PC-9 (cell line): ENCODE measurements at regions not wholly inside any gene's neighbourhood (a gene's known extent, or its start where the extent isn't known, plus 50 kb on each side); places are given as distances from the start of the nearest gene placed in this dataset.

Experiments
- BruUV-seq: library from RNA; stranded (reverse); fragments of 400-500 nt; replicated peaks from 2 replicates; lab custom pipeline; 2021; lab: Mats Ljungman, UMichigan
- CTCF ChIA-PET: fragments of 300-600 bp; sonication (Branson Sonifier 250); formaldehyde crosslinking; loops from one replicate; lab custom pipeline; 2022; ENCODE audit warnings: antibody characterized with exemption; lab: Charles Lee
- POLR2A ChIA-PET: fragments of 300-600 bp; sonication (Branson Sonifier 250); formaldehyde crosslinking; loops from one replicate; lab custom pipeline; 2022; ENCODE audit warnings: antibody characterized with exemption; ENCODE audit not compliant: unreplicated experiment; lab: Charles Lee
- DNase-seq, 2 experiments: peaks; one replicate each; pipeline versions ENCODE4 v3.0.0 to v3.0.0-alpha.2; 2015 to 2022; ENCODE audit warnings: mixed read lengths in 1 of 2
- H2AFZ ChIP-seq: fragments of 200-600 bp; sonication (generic); 2 replicates; pipeline ENCODE4 v1.8.1; 2017; ENCODE audit warnings: antibody characterized with exemption
- H3F3A ChIP-seq: fragments of 200-600 bp; sonication (generic); 2 replicates; pipeline ENCODE4 v1.8.1; 2017; ENCODE audit warnings: antibody characterized with exemption, mild to moderate bottlenecking, low read depth; ENCODE audit not compliant: insufficient read depth
- H3K27ac ChIP-seq: fragments of 200-600 bp; sonication (generic); 2 replicates; pipeline ENCODE4 v1.6.1; 2016; ENCODE audit warnings: mixed run types
- H3K27me3 ChIP-seq: fragments of 200-600 bp; sonication (generic); 2 replicates; pipeline ENCODE4 v1.6.1; 2016; ENCODE audit warnings: low read depth, mixed run types; ENCODE audit not compliant: insufficient read depth
- H3K36me3 ChIP-seq: fragments of 200-600 bp; sonication (generic); 2 replicates; pipeline ENCODE4 v1.6.1; 2016; ENCODE audit warnings: low read depth, mixed run types
- H3K4me1 ChIP-seq: fragments of 200-600 bp; sonication (generic); replicated peaks from 2 replicates; pipeline ENCODE4 v1.6.1; 2016; ENCODE audit warnings: mixed run types; ENCODE audit not compliant: insufficient read depth
- H3K4me2 ChIP-seq: fragments of 200-600 bp; sonication (generic); 2 replicates; pipeline ENCODE4 v1.6.1; 2017; ENCODE audit warnings: mixed run types
- H3K4me3 ChIP-seq: fragments of 200-600 bp; sonication (generic); 2 replicates; pipeline ENCODE4 v1.6.1; 2016; ENCODE audit warnings: mixed run types
- H3K79me2 ChIP-seq: fragments of 200-600 bp; sonication (generic); 2 replicates; pipeline ENCODE4 v1.6.1; 2017; ENCODE audit warnings: low read depth, mixed run types
- H3K9me2 ChIP-seq: fragments of 200-600 bp; sonication (generic); 2 replicates; pipeline ENCODE4 v1.8.1; 2017; ENCODE audit warnings: mild to moderate bottlenecking; ENCODE audit not compliant: insufficient read depth
- H3K9me3 ChIP-seq: fragments of 200-600 bp; sonication (generic); 2 replicates; pipeline ENCODE4 v1.8.1; 2016; ENCODE audit warnings: low read depth; ENCODE audit not compliant: insufficient read depth
- H4K20me1 ChIP-seq: fragments of 200-600 bp; sonication (generic); 2 replicates; pipeline ENCODE4 v1.8.1; 2017; ENCODE audit not compliant: insufficient read depth
- EZH2 ChIP-seq: fragments of 200-600 bp; sonication (generic); IDR thresholded peaks from 2 replicates; pipeline ENCODE4 v1.8.0; 2017; ENCODE audit warnings: antibody characterized with exemption, low read depth
- intact Hi-C: fragments of 100-400 bp; cut with micrococcal nuclease; formaldehyde crosslinking; loops from one replicate; pipeline ENCODE4 v1.10.0; 2022; ENCODE audit not compliant: unreplicated experiment
- TF ChIP-seq, protein P1 (sequence below): fragments of 200-600 bp; sonication (generic); conservative IDR thresholded peaks from 2 replicates; pipeline ENCODE4 v1.6.1; 2017; ENCODE audit warnings: mixed run types, antibody characterized with exemption, mild to moderate bottlenecking, moderate library complexity

DNA sequence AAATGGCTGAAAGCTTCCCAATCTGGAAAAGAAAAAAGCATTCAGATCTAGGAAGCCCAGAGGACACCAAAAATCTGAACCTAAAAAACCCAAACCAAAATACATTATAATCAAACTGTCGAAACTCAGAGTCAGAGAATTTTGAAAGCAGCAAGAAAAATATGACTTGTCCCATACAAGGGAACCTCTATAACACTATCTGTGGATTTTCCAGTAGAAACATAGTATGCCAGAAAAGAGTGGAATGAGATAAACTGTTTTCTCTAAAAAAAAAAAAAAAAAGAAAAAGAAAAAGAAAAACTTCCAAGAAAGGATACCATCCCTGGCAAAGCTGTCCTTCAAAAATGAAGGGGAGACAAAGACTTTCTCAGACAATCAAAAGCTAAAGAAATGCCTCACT lies 179.0 kb downstream of the POM121L12 start:
- ChIA-PET CTCF (no interaction called here), POLR2A (no interaction called here)
- Histone ChIP-seq H2AFZ (no peak overlapping the region), H3K9me2 (no peaks in the 10 kb centered on the region), H3F3A (no peaks in the 10 kb centered on the region), H3K27me3 (peaks cover 9% of the 10 kb centered on the region), H3K36me3 (no peaks in the 10 kb centered on the region), H3K79me2 (no peaks in the 10 kb centered on the region), H3K27ac (no peak overlapping the region), H3K4me2 (no peak overlapping the region), H3K4me3 (no peak overlapping the region), H4K20me1 (no peaks in the 10 kb centered on the region), H3K4me1 (no peaks in the 10 kb centered on the region), H3K9me3 (peaks cover 5% of the 10 kb centered on the region; the same call in 1 of the 2 replicates)
- DNase-seq = no peak
- BruUV-seq = no TSS peak
- no peak for TF ChIP-seq EZH2
- TF ChIP-seq, protein P1, sequence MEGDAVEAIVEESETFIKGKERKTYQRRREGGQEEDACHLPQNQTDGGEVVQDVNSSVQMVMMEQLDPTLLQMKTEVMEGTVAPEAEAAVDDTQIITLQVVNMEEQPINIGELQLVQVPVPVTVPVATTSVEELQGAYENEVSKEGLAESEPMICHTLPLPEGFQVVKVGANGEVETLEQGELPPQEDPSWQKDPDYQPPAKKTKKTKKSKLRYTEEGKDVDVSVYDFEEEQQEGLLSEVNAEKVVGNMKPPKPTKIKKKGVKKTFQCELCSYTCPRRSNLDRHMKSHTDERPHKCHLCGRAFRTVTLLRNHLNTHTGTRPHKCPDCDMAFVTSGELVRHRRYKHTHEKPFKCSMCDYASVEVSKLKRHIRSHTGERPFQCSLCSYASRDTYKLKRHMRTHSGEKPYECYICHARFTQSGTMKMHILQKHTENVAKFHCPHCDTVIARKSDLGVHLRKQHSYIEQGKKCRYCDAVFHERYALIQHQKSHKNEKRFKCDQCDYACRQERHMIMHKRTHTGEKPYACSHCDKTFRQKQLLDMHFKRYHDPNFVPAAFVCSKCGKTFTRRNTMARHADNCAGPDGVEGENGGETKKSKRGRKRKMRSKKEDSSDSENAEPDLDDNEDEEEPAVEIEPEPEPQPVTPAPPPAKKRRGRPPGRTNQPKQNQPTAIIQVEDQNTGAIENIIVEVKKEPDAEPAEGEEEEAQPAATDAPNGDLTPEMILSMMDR = no peak
- intact Hi-C loops = no loop called here

DNA sequence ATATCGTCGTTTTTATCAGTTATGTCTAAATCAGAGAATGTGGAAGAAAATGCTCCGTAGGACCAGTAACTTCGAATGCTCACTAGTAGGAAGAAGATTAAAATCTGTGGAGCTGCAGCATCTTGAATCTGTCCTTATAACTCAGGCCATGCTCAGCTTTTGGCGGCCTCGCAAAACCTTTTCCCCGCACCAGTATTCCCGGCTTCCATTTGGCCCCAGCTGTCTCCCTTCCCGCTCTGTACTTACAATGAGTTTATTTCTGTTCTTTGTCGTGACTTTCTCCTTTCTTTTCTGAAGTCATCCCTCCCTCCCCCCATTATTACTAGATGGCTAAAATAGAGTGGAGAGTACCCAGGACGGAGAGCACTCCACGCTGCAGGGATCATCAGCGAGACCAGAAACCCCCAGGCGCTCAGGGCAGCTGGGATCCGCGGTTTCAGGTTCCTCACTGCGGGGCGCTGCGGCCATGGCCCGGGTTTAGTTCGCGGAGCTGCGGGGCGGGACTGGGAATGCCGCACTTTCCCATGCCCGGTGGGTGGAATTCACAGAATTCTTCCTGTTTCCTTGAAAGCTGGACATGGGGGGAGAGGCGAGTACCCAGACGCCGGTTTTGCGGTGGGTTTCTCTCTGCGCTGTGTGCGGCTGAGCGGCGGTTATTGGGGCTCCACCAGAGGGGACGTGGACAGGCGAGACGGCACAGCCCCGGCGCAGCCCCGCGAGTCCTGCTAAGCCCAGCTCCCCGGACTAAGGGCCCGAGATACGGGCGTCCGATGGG lies 183.5 kb downstream of the POM121L12 start:
- POLR2A ChIA-PET = no interaction called here
- Histone ChIP-seq H3K79me2 (no peaks in the 10 kb centered on the region), H4K20me1 (no peaks in the 10 kb centered on the region), H3F3A (no peaks in the 10 kb centered on the region), H3K9me2 (no peaks in the 10 kb centered on the region), H3K4me3 (no peak overlapping the region), H3K36me3 (no peaks in the 10 kb centered on the region), H3K4me2 (no peak overlapping the region), H3K27ac (no peak overlapping the region), H3K27me3 (peaks cover 28% of the 10 kb centered on the region), H2AFZ (no peak overlapping the region), H3K9me3 (peaks cover 5% of the 10 kb centered on the region; the same call in 1 of the 2 replicates), H3K4me1 (no peaks in the 10 kb centered on the region)
- CTCF ChIA-PET = no interaction called here
- no TSS peak for BruUV-seq
- no peak for DNase-seq
- TF ChIP-seq, protein P1 = no peak
- no peak for TF ChIP-seq EZH2
- intact Hi-C loops = no loop called here

DNA sequence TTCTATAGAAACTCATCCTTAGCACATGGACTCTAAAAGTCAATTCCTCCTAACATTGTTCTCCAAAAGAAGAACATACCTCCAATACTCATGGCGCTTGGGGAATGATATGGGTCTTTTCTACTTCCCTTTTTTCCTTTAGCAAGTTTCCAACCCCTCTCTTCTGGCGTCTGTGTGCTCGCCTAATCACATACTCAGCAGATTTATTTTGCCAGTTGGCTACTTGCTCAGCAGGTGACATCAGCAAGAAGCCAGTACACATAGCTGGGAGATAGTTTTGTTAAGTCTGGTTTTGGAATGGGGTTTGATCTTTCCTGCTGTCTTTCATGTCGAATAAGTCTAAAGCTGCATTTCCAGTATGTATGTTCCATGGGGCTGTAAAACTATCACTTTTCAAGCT lies 193.8 kb downstream of the POM121L12 start:
- Histone ChIP-seq H2AFZ (no peak overlapping the region), H3K4me1 (no peaks in the 10 kb centered on the region), H3K9me2 (no peaks in the 10 kb centered on the region), H3F3A (no peaks in the 10 kb centered on the region), H3K4me2 (no peak overlapping the region), H3K36me3 (no peaks in the 10 kb centered on the region), H3K9me3 (no peaks in the 10 kb centered on the region), H3K27me3 (peaks cover 23% of the 10 kb centered on the region; the same call in 1 of the 2 replicates), H3K4me3 (no peak overlapping the region), H4K20me1 (no peaks in the 10 kb centered on the region), H3K27ac (no peak overlapping the region), H3K79me2 (no peaks in the 10 kb centered on the region)
- no TSS peak for BruUV-seq
- intact Hi-C loops = no loop called here
- POLR2A ChIA-PET = no interaction called here
- CTCF ChIA-PET = no interaction called here
- DNase-seq = no peak
- TF ChIP-seq EZH2 = no peak
- TF ChIP-seq, protein P1 = no peak
